HPDE6-E6E7 (cell line): ENCODE measurements at regions not wholly inside any gene's neighbourhood (a gene's known extent, or its start where the extent isn't known, plus 50 kb on each side); places are given as distances from the start of the nearest gene placed in this dataset.

Source experiments
- DNase-seq: peaks from one replicate; pipeline ENCODE4 v3.0.0; 2011; ENCODE audit warnings: missing footprints; ENCODE audit errors: extremely low spot score

DNA sequence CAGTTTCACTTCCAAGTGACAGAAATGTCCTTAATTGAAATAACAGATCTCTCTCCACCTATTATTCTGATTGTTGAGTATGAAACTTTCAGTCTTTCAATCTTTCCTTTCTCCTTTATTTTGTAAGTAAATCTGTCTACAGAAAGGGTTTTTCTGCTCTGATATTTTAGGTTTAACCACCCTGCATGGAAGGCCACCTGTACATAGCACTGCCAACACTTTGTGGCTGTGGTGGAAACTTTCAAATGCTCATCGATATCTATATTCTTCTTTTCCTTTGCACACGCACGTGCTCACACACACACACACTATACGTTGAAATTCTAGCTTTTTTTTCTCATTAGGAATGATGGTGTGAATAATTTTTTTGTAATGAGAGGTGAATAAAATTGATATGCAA, 1179.3 kb downstream of the KCNT2 start:
- no peak for DNase-seq

DNA sequence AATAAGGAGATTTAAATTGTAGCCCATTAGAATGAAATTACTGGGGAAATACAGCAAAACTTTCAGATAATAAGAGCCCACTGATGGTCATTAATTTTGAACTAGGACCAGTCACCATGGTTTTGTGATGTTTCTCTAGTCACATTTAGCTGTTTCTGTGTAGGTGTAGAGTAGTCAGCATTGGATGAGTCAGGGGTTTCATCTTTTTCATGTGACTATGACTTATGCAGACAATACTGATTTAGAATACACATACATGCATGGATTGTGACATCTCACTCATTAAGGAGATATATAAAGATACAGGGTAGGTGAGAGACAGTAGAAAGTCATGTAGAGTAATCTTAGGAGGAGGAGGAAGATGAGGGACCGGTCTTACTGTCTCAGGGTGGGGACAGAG, 1192.7 kb downstream of the KCNT2 start:
- no peak for DNase-seq

DNA sequence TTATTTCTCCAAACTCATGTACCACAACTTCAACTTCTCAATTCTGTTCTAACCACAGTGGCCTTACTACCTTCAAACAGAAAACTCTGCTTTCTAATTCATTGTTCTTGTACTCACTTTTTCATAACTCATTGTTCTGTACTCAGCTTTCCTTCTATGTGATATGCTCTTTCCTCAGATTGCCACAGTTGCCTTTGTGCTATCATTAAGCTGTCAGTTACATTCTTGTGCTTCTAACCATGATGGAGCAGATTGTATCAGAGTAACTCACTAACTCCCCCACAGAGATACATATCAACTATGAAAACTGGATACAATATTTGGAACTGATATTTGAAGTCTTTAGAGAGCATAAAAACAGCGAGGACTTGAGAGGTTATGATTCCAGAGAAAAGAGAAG, 1213.7 kb downstream of the KCNT2 start:
- no peak for DNase-seq

DNA sequence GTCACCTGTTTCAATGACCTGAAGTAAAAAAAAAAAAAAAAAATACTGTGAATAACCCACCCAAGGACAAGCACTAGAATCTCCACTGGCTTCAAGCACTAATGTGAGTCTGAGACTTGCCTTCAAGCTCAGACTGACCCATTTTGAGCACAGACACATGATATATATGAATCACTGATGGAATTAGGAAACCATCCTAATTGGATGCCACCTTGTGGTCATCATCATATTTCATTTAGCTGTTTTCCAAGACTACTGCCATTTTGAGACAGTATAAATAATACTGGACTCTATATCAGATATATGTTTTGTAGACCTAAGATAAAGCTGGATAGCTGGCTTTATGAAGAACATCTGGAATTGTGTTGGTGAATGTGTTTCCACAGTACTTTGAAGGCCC, 1232.0 kb downstream of the KCNT2 start:
- no peak for DNase-seq

DNA sequence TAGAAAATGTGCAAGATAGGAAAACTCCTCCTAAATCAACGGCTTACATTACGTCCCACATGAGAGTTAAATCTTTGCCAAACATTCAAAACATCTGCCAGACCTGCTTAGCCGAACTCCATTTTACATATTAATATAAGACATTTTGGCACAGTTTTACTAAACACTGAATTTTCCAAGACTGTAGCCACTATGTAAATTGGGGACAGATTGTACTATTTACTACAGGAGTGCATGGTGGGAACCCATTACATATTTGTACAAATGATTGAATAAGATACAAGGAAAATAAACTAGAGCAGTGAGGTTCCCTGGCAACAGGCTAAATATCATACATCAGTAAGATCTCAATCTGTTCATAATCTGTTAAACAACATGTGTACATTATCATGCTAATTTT, 1234.4 kb downstream of the KCNT2 start:
- DNase-seq = no peak

DNA sequence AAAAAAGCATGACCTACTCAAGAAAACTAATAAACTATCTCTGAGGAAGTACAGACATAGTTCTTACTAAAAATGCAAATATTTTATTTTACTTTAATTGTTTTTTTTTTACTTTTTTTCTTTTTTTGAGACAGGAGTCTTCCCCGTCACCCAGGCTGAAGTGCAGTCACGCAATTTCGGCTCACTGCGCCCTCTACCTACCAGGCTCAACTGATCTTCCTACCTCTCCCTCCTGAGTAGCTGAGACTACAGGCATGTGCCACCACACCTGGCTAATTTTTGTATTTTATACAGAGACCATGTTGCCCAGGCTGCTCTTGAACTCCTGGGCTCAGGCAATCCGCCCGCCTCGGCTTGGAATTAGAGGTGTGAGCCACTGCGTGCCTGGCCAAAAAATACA, 1263.1 kb downstream of the KCNT2 start:
- DNase-seq = peak; percentile 1

DNA sequence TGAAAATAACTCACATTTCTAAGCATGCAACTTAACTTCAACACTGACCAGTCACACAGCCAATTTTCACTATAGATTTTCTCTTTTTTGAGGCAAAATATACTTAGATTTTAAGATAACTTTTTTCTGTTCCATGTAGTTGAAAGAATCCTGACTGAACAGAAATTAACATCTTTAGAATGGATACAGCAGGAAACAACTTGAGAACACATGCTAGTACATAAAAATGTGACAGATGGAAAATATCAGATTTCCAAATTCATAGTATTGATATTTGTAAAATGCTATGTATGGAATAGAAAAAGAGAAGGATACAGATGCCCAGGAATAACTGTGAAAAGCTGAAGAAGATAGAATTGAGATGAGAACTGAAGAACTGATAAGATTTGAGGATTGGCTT, 1270.6 kb downstream of the KCNT2 start:
- no peak for DNase-seq

DNA sequence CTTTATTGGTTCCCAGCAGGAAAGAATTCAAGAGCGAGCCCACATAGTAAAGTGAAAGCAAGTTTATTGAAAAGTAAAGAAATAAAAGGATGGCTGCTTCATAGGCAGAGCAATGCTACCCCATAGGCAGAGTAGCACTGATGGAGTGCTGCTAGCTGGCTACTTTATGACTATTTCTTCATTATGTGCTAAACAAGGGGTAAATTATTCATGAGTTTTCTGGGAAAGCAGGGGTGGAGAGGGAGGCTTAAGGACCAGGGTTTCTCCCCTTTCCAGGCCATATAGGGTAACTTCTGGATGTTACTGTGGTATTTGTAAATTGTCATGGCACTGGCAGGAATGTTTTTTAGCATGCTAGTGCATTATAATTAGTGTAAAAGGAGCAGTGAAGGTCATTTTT, 1271.4 kb downstream of the KCNT2 start:
- DNase-seq = no peak

DNA sequence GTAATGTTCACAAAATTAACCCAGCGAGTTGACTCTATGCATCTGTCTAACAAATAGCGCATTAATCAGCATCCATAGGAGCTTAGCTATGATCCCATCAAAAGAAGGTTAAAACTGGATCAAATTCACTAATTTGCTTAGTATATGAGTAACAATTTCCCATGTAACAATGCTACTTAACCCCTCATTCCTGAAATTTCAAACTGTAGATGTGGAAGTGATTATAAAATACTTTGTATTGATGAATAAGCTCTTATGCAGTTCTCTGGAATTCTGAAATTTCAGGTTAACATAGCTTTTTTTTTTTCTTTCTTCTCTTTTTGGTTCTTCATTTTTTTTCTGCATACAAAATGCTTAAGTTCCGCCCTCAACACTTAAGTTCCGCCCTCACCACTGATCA, 1272.7 kb downstream of the KCNT2 start:
- no peak for DNase-seq

DNA sequence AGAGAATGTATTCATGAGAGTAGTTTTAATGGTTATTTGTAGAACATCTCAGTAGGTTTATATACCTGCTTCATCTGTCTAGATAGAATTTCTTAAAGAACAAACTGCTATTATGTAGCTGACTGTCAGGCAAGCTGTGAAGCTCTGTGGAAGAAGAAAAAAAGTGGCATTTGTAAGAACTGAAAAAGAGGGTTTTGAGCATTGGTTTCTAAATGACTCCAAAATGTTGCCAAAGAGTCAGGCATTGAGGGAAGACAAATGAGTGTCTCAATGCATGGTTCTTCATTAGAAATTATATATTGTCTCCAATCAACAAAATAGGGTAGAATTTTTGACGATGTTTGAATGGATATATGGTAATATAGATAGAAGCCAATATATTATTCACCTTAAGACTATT, 1276.1 kb downstream of the KCNT2 start:
- no peak for DNase-seq

DNA sequence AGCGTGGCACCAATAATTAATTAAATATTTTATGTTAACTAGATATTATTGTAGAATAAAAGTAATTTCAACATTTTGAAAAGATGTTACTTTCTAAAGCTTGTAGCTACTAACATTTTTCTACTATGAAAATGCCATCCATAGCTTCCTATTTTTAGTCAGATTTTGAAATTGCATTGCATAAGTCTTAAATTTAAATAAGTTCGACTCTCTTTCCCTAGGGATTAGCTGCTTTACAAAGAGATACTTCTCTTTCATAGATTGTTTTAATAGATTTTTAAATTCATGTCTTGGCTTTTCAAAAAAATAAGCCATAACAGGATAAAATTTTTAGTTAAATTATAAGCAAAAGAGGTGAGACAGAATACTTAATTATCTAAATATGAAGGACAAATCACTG, 1279.6 kb downstream of the KCNT2 start:
- DNase-seq = no peak

DNA sequence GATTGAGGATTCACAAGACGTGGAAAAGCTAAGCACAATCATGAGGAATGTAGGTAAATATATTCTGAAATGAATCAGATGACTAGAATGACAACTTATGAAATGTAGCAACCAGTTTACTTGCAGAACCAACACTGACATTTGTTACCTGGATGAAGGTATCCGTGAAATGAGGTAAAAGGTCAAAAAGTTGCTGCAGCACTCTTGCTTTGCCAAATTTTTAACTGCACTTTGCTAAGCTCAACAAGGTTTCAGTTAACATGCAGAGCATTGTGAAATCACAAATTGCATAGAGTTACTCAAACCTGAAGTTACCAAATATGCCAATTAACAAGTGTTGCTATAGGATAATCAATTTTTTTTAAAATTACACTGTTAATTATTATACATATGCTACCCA, 1280.1 kb downstream of the KCNT2 start:
- no peak for DNase-seq

DNA sequence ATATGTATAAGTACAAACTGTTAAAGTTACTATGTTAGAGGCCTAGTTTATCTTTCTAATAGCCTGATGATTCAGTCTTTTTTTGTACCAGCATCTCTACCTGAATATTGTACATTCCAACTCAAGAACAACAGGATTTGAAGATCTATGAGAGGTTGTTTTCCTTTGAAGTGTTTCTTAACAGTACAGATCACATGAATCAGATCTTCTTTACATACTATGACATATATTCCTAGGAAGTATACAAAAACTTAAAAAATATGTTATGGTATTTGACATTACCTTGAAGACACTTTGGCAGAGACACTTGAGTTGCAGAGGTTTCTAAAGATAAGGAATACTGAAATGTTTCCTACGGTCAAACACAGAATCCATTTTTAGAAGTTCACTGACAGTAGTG, 1280.9 kb downstream of the KCNT2 start:
- no peak for DNase-seq

DNA sequence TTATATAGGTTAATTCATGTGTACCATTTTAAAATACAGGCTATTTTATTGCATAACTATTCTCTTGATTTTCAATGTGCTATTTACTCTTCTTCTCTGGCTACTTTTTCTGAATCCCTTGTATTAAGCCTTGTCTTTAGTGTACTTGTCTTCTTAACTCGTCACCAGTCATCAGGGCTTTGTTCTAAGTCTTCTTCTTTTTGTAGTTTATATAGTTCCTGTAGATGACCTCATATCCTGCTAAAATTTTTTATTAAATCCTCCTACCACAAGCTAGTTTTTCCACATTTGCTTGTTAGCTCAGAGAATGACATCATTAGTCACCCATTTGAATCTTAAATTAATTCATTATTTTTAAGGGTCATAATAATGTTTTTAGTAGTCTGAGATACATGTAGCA, 1281.9 kb downstream of the KCNT2 start:
- no peak for DNase-seq

DNA sequence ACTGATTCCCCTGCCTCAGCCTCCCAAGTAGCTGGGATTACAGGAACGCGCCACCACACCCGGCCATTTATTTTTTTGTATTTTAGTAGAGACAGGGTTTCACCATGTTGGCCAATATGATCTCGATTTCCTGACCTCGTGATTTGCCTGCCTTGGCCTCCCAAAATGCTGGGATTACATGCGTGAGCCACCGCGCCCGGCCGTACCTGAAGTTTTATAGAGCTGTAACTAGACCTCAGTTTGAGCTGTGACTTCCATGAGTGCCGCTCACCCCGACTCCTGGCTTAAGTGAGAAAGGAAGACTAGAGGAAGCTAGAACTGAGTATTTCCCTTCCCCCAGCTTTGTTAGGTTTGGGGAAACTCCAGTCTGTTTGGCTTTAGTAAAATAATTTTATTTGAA, 1283.1 kb downstream of the KCNT2 start:
- no peak for DNase-seq

DNA sequence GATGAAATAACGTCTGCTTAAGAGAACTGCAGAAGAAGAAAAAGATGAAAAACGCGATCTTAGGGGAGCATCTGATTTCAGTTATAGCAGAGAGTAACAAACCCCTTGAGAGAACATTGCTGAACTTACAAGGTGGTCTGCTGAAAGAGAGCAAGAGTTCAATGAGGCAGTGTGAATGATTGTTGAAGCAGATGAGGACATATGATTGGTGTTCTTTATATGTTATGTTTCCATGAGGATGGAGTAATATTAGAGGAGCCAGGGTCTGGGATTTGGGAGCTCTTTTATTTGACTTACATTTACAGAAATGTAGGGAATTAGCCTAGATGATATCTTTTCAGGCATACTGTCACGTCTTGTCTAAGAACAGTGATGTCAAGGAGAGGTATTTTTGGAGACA, 1302.0 kb downstream of the KCNT2 start:
- no peak for DNase-seq

DNA sequence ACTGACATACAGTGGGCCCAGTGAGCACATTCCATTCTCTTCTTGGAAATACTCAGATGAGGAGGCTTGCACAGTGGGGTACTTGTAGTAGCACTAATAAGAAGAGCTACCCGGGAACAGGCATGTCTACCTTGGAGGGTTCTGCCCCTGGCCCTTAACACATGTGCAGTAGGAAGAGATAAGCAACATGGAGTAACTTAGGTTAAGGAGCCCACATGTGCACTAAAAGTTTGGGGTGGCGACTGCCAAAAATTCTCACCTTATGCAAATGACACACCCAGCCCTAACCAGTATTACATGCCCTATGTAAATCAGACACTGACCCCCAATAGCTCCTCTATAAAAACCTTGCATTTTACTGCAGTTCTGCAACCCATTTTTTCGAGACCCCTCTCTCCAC, 1313.3 kb downstream of the KCNT2 start:
- DNase-seq = no peak

DNA sequence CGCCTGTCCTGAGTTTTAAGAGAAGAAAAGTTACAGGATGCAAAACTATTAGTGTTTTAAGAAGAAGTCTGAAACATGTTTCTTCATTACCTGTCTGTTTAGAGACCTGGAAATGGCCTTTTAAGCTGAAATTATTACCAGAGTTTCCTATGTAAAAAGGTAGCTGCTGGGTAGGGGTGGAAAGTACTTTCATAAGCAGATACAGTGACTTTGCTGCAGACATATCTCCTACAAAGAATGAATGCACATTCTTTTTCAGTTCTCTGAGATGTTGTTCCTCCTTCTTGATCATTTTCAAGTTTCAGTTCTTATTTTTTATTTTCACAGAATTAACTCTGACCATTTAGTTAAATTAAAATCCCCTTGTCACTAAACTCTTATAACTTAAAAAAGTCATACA, 1329.6 kb downstream of the KCNT2 start:
- DNase-seq = no peak

DNA sequence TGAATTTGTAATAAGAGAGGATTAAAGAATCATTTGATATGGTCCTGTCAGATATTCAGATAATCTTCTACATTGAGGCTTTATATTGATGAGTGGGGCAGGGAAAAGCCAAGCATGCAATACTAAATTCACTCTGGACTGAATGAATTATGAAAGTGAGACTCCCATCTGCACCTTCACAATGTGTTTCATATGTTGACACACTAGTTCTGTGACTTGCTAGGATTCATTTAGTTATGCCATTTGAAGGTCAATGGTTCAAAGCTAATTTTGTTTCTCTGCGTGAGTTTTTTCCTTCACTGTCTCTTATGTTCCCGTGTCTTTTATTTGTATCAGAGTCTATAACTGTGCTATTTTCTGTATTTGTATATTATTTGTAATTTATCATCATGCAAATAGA, 1332.5 kb downstream of the KCNT2 start:
- no peak for DNase-seq

DNA sequence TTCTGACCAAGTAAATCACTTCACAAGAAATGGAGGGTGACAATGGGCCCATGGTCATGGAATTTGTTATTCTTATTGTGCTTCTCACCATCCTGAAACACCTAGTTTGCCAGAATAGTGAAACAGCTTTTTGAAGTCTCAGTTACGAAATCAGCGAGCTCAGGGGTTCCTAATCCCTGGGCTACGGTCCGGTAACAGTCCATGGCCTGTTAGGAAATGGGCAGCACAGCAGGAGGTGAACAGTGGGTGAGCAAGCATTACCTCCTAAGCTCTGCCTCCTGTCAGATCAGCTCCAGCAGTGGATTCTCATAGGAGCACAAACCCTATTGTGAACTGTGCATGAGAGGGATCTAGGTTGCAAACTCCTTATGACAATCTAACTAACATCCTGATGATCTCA, 1356.3 kb downstream of the KCNT2 start:
- no peak for DNase-seq

DNA sequence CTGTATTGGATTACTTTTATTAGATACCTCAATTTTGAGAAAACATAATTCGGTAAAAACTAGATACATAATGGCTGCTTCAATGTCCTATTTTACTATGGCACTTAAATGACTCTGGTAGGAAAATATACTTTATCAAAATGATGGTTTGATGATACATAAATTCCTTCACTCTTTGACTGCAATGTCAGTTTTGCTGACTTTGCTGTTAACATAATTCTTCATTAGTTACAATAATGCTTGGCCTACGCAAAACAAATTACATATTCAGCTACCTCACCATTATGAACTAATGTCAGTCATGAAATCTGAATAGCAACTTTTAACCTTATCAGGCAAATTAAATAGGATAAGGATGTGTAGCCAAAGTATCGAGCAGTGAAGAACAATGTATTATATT, 1364.7 kb downstream of the KCNT2 start:
- no peak for DNase-seq

DNA sequence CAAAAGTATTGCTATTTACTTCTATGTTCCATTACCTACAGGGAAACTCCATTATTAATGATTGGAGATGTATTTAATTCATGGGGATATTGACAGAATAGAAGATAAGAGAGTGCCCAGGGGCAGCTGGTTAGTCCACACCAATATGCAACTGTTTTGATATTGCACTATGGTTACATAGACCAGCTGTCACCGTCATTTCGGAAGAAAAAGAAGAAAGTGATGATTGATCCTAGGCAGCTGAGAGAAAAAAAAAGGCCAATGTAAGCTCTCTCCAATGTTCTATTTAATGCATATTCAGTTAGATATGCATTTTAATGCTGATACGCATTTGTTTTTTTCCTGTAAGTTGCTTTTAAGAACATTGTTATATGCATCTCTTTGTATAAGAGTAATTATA, 1367.2 kb downstream of the KCNT2 start:
- no peak for DNase-seq

DNA sequence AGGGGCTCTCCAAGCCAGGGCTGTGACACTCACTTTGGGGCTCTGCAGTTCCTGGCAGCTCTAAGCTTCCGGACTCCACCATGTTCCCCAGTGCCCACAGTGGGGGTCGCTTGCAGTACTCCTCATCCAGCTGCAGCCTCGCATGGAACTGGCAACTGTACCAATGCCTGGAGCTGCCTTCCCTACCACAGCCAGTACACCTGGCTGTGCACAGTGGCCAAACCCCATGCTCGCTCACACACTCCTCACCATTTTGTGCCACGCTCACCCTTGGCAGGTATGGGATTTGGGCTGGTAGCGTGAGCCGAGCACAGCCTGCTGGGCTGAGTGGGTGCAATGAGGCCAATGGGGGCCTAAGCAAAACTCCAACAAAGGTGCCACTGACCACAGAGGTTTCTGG, 1369.9 kb downstream of the KCNT2 start:
- DNase-seq = no peak

DNA sequence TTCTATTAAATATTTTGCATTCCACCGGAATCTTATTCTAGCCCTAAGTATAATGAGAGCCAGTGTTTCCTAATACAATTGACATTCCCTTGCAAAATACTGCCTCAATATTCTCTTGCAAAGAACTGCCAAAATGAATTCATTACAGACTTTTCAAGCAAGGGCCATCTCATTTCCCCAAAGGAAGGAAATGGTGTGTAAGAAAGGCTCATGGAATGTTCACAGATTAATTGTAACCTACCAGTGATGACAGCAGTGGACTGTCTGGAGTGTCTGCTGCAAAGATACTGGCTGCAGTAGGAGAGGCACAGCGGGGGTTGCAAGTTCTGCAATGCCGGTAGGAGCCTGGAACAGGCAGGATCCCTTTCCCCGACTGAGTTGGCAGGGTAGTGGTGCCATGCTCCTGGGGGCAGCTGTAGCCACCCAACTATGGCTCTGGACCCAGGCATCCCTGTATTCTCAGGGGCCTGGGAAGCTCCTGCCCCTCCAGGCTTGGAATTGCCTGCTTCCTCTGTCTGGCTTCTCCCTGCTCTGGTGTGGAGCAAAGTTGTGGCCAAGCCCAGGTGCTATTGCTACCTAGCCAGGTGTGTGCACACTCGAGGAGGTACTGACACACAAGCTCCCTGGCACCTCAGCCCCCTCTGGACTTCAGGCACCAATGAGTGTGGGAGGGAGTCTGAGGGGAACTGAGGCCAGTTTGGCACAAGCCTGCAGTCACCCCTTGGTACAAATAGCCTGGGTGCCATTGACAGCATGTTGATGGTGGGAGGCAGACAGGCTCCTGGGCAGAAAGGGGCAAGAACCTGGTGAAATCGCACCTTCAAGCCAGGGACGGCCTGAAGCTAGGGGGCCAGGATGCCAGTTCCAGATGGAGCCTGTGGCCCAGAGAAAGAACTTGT, 1371.0 kb downstream of the KCNT2 start:
- no peak for DNase-seq
